ENCODE measurements at regions not wholly inside any gene's neighbourhood (a gene's known extent, or its start where the extent isn't known, plus 50 kb on each side); places are given as distances from the start of the nearest gene placed in this dataset.

DNA sequence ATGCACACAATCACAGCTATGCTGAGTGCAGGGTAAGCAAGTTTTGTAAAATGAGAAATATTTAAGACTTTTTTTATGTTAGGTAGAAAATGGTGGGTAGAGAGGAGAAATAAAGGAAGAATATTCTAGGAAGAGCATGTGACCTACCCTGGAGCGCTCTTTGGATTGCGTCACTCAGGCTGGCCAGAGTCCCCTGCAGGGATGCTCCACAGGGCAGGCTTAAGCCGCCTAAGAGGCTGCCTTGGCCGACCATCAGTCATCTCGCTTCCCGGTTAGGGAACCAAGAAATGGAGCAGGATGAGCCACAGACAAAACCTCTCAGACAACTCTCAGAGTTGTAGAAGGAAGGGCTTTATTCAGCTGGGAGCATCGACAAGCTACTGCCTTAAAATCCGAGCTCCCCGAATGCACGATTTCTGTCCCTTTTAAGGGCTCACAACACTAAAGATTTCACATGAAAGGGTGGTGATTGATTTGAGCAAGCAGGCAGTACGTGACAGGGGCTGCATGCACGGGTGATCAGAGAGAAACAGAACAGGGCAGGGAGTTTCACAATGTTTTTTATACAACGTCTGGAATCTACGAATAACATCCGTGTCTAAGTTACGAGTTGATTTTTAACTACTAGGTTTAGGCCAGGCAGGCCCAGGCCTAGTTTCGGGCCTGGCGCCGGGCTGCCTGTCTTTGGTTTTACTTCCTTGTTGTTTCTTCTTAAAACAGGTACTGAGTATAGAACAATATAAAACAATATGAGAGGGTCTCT lies 1072.0 kb downstream of the CBLN2 start:
- intact Hi-C loops (cut with micrococcal nuclease), result no loop called here
- no TSS peak for BruUV-seq (replicated peaks)
- Histone ChIP-seq H3K27me3 (ENCODE audit: insufficient read depth, low read length) (no peaks in the 10 kb centered on the region), H3K79me2 (ENCODE audit: insufficient read depth, low read length) (no peaks in the 10 kb centered on the region), H2AFZ (ENCODE audit: low read depth, low read length, poor library complexity, severe bottlenecking) (no peak overlapping the region), H3K4me1 (ENCODE audit: control insufficient read depth in 1 of 2, insufficient read depth in 2 of 2, low read length in 2 of 2) (no peaks in the 10 kb centered on the region), H3K4me2 (ENCODE audit: low read length) (no peak overlapping the region), H3K9me2 (ENCODE audit: insufficient read depth) (no peaks in the 10 kb centered on the region), H3K4me3 (replicated peaks in 1 of 2; ENCODE audit: low read depth in 1 of 2, low read length in 2 of 2) (no peak overlapping the region), H3K9ac (ENCODE audit: low read length) (no peak overlapping the region), H3K27ac (ENCODE audit: low read depth, low read length) (no peak overlapping the region), H4K20me1 (ENCODE audit: insufficient read depth) (no peaks in the 10 kb centered on the region), H3K9me3 (ENCODE audit: control insufficient read depth in 1 of 2, insufficient read depth in 1 of 2, low read depth in 1 of 2, low read length in 2 of 2) (peaks cover 8 to 15% of the 10 kb centered on the region in 2 experiments; a peak in 3 of 4 replicates), H3K36me3 (ENCODE audit: control insufficient read depth in 1 of 2, insufficient read depth in 2 of 2, low read length in 2 of 2) (no peaks in the 10 kb centered on the region)
- ATAC-seq, result no peak
- no peak for DNase-seq (ENCODE audit: low read depth, low spot score)
- TF ChIP-seq, protein P1, sequence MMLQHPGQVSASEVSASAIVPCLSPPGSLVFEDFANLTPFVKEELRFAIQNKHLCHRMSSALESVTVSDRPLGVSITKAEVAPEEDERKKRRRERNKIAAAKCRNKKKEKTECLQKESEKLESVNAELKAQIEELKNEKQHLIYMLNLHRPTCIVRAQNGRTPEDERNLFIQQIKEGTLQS (IDR thresholded peaks at IDR 0.05), result no peak
- TF ChIP-seq ZNF274 (IDR thresholded peaks at IDR 0.05; ENCODE audit: low read depth, low read length) (no peak), SIN3A (IDR thresholded peaks at IDR 0.05; ENCODE audit: low read depth) (no peak), CBX3 (IDR thresholded peaks at IDR 0.05; ENCODE audit: low read depth) (no peak), SRF (IDR thresholded peaks at IDR 0.05; ENCODE audit: low read depth) (no peak), YY1 (IDR thresholded peaks at IDR 0.05; ENCODE audit: extremely low read depth, insufficient replicate concordance, low read depth, low read length) (no peak), FOSL1 (IDR thresholded peaks at IDR 0.05; ENCODE audit: low read depth) (no peak), CEBPB (IDR thresholded peaks at IDR 0.05; ENCODE audit: low read depth) (no peak), JUND (IDR thresholded peaks at IDR 0.05) (no peak), EZH2 (IDR thresholded peaks at IDR 0.05) (no peak), TCF7L2 (IDR thresholded peaks at IDR 0.05; ENCODE audit: borderline replicate concordance, extremely low read depth, insufficient read depth, insufficient read length) (no peak), POLR2AphosphoS5 (IDR thresholded peaks at IDR 0.05; ENCODE audit: low read depth, low read length) (no peak), EZH2phosphoT487 (IDR thresholded peaks at IDR 0.05; ENCODE audit: borderline replicate concordance) (no peak)
- TF ChIP-seq, protein P2, sequence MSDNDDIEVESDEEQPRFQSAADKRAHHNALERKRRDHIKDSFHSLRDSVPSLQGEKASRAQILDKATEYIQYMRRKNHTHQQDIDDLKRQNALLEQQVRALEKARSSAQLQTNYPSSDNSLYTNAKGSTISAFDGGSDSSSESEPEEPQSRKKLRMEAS (IDR thresholded peaks at IDR 0.05), result no peak
- TF ChIP-seq, protein P3, sequence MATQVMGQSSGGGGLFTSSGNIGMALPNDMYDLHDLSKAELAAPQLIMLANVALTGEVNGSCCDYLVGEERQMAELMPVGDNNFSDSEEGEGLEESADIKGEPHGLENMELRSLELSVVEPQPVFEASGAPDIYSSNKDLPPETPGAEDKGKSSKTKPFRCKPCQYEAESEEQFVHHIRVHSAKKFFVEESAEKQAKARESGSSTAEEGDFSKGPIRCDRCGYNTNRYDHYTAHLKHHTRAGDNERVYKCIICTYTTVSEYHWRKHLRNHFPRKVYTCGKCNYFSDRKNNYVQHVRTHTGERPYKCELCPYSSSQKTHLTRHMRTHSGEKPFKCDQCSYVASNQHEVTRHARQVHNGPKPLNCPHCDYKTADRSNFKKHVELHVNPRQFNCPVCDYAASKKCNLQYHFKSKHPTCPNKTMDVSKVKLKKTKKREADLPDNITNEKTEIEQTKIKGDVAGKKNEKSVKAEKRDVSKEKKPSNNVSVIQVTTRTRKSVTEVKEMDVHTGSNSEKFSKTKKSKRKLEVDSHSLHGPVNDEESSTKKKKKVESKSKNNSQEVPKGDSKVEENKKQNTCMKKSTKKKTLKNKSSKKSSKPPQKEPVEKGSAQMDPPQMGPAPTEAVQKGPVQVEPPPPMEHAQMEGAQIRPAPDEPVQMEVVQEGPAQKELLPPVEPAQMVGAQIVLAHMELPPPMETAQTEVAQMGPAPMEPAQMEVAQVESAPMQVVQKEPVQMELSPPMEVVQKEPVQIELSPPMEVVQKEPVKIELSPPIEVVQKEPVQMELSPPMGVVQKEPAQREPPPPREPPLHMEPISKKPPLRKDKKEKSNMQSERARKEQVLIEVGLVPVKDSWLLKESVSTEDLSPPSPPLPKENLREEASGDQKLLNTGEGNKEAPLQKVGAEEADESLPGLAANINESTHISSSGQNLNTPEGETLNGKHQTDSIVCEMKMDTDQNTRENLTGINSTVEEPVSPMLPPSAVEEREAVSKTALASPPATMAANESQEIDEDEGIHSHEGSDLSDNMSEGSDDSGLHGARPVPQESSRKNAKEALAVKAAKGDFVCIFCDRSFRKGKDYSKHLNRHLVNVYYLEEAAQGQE (IDR thresholded peaks at IDR 0.05; ENCODE audit: low read depth), result no peak
- TF ChIP-seq, protein P4, sequence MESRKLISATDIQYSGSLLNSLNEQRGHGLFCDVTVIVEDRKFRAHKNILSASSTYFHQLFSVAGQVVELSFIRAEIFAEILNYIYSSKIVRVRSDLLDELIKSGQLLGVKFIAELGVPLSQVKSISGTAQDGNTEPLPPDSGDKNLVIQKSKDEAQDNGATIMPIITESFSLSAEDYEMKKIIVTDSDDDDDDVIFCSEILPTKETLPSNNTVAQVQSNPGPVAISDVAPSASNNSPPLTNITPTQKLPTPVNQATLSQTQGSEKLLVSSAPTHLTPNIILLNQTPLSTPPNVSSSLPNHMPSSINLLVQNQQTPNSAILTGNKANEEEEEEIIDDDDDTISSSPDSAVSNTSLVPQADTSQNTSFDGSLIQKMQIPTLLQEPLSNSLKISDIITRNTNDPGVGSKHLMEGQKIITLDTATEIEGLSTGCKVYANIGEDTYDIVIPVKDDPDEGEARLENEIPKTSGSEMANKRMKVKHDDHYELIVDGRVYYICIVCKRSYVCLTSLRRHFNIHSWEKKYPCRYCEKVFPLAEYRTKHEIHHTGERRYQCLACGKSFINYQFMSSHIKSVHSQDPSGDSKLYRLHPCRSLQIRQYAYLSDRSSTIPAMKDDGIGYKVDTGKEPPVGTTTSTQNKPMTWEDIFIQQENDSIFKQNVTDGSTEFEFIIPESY (IDR thresholded peaks at IDR 0.05; ENCODE audit: extremely low read depth, insufficient replicate concordance, low read length), result no peak
- CTCF ChIA-PET, result no interaction called here
- RAD21 ChIA-PET (ENCODE audit: low non-redundant PET in 1 of 2, low total read pairs in 2 of 2, uncharacterized antibody in 2 of 2, unreplicated experiment in 2 of 2), result no interaction called here
- POLR2A ChIA-PET, result no interaction called here

Measured in HCT116 (cell line).